NCI-H2107 treated with DMSO at 0.1 percent for 48 hours (cell line): ENCODE measurements at regions not wholly inside any gene's neighbourhood (a gene's known extent, or its start where the extent isn't known, plus 50 kb on each side); places are given as distances from the start of the nearest gene placed in this dataset.
A peak's percentile ranks its signal among the peaks of the same experiment; 100 is the strongest.

Source experiments
- DNase-seq: peaks from one replicate; lab custom pipeline; 2025; ENCODE audit not compliant: unreplicated experiment; lab: John Stamatoyannopoulos, UW

DNA sequence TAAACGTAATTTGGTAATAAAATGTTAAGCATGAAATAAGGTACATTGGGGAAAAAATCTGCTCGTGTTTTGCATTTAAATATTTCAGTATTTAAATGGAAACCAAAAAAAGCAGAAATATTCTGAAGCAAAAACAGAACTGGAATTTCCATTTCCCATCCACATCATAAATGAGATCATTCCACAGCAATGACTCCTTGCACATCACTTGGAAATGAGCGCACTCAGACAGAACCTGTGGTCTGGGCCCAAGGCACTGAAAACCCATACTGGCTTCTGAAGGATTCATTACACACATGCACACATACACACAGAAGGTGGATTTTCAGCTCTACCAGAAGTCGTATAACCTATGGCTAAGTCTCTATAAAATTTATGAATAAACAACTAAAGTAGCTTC is 174.8 kb downstream of the IBTK start:
- DNase-seq = no peak

DNA sequence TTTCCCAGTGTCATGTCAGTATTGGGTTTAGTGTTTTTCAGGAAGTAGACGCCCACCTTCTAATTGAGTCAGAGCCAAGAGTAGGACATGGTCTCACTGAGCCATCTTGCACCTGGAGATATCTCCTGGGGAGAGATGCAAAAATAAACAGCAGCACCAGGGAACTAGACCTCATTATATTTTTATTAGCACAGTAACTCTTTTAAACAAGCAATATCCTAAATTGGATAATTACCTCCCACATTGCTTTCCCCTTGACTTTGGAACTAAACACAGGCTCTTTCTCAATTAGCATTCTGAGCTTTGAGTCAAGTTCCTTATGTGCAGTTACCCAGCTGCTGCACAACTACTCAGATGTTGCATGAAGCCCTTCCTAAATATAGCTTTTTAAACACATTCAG is 175.4 kb downstream of the IBTK start:
- DNase-seq = peak; percentile 12

DNA sequence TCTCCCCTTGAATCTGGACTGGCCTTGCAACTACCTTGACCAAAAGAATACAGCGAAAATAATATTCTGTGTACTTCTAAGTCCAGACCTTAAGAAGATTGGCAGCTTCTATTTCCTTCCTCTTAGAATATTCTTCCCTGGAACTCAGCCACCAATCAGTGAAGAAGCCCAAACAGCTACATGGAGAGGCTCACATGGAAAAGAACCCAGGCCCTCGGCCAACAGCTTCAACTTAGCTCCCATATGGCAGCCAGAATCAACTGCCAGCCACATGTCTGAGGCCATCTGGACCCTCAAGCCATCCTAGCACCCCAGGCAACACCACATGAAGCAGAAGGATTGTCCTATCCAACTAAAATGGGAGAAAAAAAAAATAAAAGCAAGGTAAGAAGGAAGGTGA is 178.8 kb downstream of the IBTK start:
- no peak for DNase-seq

DNA sequence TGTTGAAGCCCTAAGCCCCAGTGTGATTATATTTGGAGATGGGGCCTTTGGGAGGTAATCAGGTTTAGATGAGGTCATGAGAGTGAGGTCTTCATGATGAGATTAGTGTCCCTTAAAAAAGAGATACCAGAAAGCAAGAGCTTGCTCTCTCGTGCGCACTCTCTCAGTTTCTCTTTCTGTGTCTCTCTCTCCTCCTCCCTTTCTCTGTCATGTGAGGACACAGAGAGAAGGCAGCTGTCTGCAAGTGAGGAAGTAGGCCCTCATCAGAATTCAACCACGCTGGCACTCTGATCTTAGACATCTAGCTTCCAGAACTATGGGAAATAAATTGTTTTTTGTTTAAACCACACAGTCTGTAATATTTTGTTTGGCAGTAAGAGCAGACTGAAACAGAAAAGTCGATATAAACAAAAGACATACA is 180.5 kb downstream of the IBTK start:
- DNase-seq = no peak

DNA sequence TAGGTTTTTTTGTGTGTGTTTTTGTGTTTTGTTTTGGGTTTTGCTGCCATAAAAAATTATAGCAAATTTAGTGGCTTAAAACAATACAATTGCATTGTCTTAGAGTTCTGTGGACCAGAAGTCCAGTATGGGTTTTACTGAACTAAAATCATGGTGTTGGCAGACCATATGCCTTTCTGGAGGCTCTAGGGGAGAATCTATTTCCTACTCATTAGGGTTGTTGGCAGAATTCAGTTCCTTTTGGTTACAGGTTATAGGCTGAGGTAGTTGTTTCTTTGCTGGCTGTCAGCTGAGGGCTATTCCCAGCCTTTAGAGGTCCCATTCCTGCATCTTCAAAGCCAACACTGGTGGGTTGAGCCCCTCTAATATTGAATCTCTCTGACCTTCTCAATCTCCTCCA is 181.3 kb downstream of the IBTK start:
- no peak for DNase-seq

DNA sequence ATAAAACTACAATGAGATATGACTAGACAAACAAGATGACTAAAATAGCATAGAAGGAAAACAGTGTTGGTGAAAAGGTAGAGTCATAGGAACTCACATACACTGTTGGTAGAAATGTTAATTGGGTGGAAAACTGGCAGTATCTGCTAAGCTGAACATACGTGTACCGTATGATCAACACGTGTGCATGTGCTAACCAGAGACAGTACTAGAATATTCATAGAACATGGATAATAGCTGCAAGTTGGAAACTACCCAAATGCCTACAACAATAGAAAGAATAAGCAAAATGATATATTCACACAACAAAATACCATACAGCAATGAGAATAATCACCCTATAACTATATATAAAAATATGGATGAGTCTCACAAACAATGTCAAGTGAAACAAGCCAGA is 184.0 kb downstream of the IBTK start:
- DNase-seq = no peak

DNA sequence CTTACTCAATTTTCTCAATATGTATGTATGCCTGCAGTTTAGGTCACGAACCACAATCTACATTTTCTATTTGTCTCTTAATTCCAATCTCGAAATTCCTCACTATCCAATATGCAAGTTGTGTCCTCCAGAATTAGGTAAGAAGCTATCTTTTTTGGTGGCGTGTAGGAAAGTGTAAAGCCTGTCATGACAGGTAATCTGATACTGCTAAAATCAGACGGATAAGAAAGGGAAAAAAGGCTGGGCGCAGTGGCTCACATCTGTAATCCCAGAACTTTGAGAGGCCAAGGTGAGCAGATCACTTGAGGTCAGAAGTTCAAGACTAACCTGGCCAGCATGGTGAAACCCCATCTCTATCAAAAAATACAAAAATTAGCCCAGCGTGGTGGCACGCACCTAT is 185.3 kb downstream of the IBTK start:
- DNase-seq = no peak

DNA sequence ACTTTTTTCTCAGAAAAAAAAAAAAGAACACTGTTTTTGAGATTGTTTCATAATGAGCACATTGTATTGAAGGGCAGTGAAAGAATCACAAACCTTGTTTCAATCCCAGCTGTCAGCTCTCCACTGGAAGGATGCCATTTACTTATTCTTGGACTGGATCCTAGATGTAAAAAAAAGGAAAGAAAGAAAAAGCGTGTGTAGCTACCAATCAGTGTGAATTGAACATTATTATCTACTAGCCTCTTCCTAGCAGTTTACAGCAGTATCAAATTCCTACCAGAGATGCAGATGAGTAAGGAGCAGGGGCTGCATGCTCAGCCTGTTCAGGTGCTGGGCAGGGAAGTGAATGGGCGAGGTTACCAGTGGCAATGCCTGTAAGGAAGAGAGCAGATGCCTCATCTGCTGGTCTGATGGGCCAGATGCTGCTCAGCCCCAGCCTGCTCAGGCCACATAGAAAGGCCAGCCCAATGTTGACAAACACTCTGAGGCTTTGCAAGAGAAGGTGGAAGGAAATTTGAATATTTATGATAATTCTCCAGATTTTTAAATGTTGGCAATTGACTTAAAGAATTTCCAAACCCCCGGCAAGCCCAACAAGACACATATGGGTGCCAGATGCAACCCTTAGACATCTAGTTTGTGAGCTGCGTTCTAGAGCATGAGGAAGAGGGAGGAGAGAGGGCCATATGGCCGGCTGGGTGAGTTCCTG is 189.5 kb downstream of the IBTK start:
- no peak for DNase-seq

DNA sequence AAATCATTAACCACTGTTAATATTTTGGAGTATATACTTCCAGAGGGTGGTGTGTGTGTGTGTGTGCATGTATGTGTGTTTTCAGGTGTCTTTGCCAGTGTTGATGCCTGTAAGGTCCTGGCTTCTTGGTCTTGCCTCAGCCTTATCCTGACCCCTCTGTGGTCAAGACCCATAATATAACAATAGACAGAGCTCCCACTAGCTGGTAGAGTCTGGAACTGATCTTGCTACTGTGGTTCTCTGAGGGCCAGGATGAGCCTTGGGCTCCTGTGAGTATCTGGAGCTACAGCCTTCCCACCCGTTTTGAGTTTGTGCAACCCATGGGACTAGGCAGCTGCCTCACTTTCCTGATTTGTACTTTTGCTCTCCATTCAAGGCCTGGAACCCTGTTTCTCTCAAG is 191.0 kb downstream of the IBTK start:
- DNase-seq = no peak

DNA sequence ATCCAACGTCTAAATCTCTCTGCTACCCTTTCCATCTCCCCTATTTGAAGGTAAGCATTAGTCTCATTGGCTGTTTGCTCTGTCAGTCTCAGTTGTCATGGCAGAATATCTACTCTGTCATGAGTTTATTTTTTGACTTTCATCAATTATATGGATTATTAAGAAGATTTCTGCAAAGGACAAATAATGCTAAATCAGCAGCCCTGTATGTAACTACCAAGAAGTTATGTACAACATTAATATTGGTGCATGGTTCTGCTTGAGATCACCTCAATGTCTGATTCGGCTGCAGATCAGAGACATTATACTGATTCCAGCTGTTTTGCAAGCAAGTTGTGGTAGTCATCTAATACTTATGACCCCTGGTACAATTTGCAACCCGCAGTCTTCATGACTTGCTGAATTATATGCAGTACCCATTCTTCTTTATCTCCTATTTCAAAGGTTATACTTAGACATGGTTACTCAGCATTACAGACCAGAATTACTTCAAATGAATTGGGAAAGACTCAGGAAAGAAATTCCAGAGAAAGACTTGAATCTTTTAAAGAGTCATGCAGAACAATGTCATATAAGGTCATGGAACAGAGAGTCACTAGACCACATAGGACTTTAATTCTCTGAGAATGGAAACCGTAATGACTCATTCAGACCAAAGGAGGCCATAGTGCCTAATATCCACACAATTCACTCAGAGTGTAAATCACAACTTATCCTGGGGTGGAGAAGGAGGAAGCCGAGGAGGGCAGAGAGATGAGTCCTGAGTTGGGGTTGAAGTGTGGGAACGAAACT is 201.4 kb downstream of the IBTK start:
- no peak for DNase-seq

DNA sequence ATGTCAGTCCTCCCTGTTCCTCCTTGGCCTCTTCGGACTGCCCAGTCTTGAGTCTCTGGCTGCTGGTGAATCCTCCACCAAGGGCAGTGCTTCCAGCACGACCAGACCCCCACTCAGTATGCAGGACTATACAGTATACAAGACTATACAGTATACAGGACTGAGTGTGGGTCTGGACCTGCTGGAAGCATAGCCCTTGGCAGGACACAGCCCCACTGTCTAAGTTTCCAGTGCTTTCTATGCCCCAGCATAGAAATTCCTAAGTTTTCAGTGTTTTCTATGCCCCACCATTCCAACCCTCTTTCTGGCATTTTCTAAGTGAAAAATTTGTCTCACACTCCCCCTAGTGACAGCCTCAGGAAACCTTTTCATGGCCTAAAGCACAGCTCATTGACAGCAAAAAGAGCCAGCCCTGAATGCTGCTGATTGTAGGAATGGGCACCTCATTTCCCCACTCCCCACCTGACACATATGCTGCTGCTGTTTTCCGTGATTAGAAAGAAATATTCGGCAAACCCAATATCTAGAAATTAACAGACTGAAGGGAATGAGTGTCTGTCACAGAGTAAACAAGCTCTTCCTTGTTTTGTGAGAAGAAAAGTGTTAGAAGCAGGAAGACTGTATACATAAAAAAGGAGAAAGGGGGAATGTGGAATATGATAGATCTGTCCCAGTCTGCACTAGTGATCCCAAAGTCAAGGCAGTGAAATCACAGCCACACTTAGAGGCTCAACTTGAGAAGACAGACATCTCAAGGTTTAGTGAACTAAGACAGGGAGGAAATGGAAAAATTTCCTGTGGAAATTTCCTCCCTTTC is 206.9 kb downstream of the IBTK start:
- no peak for DNase-seq

DNA sequence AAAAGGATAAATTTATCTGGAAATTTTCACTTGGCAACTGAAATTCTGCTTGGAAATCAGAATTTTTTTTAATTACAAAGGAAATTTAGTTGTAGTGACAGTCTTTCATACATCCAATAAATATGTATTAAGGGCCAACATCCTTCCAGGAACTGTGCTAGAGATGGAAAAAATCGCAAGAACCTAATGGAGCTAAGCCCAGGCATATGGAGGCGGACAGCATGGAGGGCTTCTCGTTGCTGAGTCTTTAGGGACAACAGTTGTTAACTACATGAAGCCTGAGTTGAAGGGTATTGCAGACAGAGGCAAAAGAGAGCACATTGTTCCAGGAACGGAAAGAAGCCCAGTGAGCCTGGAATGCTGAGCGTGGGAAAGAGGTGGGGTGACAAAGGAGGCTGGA is 208.9 kb downstream of the IBTK start:
- DNase-seq = no peak

DNA sequence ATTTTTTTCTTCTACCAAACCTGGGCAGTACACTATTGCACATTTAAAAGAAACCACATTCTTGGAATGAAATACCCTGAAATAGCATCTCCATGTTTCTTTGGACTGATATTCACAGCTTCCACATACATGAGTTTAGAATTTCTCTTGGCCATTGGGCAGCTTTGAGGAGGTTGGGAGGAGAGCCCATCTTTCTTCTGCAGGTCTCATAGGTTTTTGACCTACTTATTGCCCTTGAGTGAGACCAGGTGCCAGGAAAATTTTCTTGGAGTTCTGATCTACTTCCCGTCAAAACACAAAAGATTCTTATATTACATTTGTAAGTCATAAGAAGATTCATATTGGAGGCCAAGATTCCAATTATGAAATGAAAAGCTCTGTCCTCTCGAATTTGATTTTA is 212.0 kb downstream of the IBTK start:
- no peak for DNase-seq

DNA sequence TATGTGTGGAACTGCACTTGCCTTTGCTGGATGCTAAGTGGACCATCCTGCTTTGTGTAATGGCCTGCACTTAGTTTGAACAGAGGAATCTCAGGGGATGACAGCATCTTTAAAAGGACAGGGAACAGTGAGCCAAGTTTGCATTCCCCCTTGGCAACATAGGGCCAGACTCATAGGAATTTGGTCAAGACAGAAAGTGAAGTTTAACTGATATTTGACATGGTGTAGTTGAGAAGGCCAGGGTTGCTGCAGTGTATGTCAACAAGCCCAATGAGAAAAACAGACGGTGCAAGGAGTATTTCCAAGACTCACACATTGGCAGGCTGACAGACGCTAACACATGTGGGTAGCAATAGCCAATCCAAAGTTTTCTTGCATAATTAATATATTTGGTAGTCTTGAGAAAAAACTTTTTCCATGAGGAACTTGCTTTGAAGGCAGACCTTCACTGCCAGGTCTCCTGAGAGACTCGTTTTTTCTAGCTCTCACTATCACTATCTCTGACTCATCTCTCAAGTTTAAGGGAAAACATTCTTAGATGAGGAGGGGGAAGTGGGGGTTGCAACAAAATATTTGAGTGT is 213.8 kb downstream of the IBTK start:
- DNase-seq = no peak

DNA sequence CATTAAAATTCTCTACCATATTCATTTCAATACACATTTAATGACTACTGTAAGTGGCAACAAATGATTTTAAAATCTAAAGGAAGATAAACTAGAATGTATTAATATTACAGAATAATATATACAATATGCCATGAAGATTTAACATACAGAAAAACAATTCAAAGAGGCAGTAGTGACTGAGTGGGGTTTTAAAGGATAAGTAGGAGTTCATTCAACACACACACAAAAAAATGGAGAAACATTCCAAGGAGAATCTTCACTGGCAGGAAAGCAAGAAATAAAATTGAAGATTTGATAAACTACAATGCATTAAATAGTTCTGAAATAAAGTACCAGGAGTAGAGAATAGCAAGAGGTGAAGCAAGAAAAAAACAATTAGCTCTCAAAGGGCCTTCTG is 215.1 kb downstream of the IBTK start:
- no peak for DNase-seq

DNA sequence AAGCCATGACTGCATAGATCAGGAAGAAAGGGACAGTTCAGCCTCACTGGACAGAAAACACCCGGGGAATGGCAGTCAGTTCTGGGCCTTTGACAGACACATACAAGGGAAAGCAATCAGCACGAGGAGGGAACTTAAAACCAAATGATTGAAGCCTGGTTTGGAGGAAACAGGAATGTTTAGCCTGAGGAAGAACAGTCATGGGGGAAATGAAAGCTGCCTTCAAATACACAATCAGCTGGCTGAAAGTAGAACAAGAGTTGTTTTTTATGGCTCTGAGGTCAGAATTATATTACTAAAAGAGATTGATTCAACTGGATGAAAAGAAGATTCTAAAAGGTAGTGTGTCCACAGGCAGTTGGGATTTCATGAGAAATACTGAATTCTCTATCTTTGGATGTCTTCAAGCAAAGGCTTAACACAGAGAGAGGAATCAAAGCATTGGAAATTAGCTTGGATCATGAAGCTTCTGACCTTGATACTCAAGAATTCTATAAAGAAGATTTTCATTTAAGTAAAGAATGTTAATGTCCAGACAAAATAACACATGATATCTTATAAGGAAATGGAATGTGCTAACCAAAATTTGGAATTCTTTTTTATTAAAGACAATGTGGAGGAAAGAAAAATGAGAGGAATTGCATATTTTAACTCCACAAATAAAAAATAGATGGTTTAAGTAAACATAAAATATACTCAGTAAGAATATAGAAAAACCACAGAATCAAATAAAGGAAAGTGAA is 216.6 kb downstream of the IBTK start:
- DNase-seq = no peak

DNA sequence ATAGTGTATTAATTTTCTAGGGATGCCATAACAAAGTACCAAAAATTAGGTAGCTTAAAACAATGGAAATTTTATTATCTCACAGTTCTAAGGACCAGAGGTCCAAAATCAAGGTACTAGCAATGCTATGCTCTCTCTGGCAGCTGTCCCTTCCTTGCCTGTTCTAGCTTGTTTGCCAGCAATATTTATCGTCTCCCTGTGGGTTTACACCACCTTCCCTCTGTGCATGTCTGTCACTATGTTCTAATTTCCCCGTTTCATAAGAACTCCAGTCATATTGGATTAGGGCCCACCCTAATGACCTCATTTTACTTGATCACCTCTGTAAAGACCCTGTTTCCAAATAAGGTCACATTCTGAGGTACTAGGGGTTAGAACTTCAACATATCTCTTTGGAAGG is 217.2 kb downstream of the IBTK start:
- DNase-seq = no peak

DNA sequence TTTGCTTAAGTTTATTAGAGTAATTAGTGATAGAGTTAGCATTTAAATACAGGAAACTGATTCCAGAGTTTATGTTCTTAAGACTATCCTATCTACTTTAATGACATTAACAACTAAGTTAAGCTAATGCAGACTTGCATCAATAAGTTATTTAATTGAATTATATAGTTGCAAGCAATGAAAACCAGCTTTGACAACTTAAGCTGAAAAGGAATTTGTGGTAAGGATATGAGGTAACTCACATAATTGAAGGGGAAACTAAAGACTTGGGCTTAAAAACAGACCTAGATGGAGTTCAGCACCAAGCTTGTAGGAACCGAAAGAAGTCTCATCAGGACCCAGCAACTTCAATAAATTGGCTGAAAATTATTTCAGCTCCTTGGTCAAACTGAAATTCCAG is 222.3 kb downstream of the IBTK start:
- DNase-seq = no peak

DNA sequence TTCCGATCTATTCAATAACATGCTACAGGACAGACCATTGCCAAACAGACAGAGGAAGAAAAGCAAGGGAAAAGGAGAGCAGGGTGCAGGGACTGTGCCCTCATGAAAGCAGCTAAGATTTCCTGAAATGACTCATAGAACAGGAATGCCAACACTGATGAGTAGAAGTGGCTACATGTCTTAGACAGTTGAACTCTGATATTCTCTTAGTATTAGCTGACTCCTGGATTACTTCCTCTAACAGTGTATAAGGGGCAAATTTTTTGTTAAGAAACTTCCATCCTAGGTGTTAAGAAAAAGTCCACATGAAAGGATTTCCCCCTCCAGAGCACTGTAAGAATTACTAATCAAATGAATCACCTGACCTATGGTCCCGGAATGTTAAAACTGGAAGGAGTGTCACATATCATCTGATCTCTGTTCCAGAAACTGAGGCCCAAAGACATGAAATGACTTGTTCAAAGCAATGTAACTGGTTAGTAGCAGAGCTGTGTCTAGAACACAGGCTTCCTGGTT is 224.9 kb downstream of the IBTK start:
- no peak for DNase-seq

DNA sequence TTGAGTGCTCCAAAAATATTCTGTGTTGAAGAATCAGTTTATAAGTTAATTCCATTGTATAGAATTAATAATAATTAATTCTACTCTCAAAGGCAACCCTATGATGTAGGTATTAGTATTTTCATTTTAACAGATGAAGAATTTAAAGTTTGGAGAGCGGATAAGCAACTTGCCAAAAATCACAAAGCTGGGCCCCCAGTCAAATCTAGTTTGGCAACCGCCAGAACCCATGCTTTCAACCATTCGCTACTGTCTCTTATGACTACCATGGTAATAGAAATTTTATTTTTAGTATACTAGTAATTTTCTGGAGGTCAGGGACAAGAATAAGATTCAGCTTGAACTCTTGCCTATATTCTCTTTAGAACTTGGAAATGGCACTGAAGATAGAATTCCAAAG is 229.8 kb downstream of the IBTK start:
- DNase-seq = no peak

DNA sequence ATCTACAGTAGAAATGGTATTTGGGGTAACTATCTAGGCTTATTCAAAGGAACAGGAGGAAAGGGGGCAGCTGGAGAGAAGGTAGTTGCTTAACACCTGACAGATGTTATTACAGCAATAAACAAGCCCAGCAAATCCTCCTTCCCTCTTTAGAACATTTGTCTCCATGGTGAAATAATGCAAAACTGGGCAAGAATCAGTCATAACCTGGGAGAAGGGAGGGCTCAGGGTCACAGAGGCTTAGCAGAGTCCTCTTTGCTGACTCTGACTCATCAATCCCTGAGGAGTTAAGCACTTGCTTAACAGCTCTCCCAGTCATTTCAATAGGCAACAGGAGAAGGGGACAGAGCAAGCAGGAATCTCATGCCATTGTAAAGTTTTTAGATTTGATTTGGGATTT is 230.3 kb downstream of the IBTK start:
- no peak for DNase-seq
